Stimulated activated naive CD8-positive, alpha-beta T cell treated with anti-CD3 and anti-CD28 coated beads, Interleukin-15, Interleukin-2, amounts not matched to agents 100 U/mL and 50 U/mL, for 24 hours (primary cell): ENCODE measurements at regions not wholly inside any gene's neighbourhood (a gene's known extent, or its start where the extent isn't known, plus 50 kb on each side); places are given as distances from the start of the nearest gene placed in this dataset.

Source experiments
- ATAC-seq: fragments of 150-1000 bp; cut with Tn5 transposase; one replicate; pipeline ENCODE4 v1.10.0; 2021
- DNase-seq: peaks from one replicate; pipeline ENCODE4 v3.0.0; 2021

DNA sequence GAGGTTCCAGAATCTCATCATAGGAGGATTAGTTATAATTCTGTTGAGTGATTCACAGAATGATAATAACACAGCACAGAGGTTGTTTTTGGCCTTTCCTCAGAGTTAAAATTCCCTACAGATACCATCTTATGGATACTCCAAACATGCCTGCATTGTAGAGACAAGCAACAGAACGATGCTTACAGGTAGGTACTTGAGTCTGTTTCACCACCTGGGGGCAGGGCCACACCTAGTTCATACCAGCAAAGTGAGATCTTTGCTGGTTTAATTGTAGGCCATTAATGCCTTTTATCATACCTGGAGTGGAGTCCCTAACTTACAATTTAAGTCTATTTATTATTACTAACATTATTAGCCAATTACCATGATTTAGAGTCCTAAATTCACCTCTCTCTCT lies 416.5 kb upstream of the TLE4 start:
- peak; percentile 4 for DNase-seq

DNA sequence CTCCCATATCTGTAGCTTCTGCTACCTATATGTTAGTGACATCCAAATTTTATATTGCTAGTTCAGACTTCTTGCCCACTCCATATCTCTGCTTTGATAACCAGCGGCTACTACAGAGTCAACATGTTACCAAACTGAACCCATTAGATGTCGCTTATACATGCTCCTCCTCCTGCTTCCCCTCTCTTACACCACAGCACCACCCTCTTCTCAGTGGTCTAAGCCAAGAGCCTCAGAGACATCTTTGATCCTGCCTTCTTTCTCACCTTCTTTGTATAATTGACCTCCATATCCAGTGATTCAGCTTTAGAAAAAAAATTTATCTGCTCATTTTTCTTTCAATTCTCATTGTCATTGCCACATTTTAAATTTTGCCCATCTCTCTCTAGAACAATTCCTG lies 408.2 kb upstream of the TLE4 start:
- no peak for ATAC-seq
- DNase-seq, result no peak

More for the DNA sequence above, 416.5 kb upstream of the TLE4 start:
- ATAC-seq, result no peak

DNA sequence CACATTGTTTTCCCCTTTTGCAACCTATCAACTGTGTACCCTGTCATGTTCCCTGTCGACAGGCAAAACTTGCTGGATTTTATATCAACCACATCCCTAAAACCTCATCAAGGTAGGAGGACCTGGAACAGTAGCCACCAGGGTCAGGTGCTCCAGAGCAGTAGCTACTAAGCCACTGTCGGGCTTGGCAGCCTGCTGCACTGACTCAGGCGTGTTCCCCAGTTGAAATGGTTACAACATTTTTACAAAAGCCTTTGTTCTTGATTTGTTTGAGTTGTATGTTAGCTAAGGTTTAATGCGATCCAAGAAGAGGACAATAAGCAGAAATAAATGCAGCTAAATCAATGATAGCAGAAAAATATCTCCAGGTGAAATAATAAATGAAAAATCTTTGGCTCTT lies 407.4 kb upstream of the TLE4 start:
- DNase-seq (no peak), ATAC-seq (no peak)

DNA sequence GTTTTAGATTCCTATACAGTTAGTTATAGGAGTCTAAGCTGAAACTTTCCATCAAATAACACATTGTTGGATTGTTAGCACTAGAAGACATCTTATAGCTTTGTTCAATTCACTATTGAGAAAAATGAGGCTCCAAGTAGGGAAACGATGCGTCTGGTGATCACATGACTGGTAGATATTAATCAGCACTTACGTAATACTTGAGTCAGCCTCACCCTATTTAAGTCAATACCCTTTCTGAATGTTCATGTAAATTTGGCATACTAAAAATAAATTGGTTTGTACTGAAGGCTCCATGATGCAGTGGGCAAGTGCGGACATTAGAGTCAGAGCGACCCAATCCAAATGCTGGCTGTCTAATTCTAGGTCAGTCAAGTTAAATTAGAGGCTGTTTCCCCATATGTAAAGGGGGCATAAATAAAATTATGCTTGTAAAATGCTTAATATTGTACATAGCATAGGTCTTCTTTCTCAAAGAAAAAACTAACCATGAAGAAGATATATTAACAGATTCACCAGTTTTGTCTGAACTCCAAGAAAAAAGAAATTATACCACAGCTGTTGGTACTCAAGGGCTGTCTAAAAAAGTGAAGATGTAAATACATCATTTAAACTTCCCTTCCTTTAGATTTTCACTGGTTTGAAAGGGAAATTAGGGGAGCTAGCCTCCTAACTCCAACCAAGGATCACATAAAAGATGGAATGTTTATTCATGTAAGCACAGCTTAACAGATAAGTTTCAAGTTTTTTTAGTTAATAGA lies 406.6 kb upstream of the TLE4 start:
- ATAC-seq (no peak), DNase-seq (no peak)

DNA sequence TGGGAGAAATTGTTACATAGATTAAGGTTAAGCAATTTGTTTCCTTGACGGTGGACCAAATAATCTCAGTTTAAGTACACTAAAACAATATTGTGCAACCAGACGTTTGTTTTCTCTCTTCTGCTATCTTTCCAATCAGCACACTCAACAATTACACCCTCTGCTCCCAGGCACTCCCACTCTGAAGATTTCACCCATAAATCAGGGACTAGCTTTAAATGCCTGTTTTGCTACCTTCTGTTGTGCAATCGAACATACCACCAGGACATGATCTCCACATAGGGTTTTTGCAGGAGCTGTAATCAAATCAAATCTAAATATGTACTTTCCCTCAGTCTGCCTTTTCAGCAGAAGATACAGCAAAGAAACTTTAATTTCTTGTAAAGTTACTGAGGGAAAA lies 405.8 kb upstream of the TLE4 start:
- ATAC-seq (no peak), DNase-seq (no peak)

DNA sequence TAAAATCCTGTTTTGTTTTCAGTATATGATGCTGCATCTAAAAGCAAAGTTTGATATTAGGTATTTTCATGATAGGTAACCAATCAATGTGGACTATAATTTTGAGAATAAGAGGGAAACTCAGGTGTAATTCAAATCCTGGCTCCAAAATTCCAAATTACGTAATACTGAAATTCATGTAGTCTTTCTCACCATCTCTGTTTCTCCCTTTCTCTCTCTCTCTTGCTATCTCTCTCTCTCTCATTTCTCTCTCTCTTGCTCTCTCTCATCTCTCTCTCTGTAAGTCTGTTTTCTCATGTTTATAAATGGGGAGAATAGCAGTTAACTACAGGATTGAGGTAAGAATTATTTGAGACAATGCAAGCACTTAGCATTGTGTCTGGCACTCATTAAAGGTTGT lies 401.1 kb upstream of the TLE4 start:
- DNase-seq, result no peak
- ATAC-seq, result no peak

DNA sequence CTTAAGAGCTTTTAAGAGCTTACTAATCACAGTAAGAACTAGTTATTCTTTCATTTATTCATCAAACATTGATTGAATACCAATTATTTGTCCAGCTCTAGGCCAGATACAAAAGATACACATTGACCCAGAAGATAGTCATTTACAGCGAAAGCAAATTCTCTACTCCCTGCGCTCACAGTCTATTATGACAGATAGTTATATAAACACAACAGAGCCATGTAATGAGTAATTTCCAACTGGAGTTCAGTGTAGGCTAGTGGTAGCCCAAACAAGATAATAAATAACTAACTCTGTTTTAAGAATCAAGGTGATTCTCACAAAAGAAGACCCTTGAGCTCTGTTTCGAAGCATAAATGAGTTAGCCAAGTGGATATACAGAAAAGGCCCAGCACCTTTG lies 397.8 kb upstream of the TLE4 start:
- no peak for DNase-seq
- no peak for ATAC-seq

DNA sequence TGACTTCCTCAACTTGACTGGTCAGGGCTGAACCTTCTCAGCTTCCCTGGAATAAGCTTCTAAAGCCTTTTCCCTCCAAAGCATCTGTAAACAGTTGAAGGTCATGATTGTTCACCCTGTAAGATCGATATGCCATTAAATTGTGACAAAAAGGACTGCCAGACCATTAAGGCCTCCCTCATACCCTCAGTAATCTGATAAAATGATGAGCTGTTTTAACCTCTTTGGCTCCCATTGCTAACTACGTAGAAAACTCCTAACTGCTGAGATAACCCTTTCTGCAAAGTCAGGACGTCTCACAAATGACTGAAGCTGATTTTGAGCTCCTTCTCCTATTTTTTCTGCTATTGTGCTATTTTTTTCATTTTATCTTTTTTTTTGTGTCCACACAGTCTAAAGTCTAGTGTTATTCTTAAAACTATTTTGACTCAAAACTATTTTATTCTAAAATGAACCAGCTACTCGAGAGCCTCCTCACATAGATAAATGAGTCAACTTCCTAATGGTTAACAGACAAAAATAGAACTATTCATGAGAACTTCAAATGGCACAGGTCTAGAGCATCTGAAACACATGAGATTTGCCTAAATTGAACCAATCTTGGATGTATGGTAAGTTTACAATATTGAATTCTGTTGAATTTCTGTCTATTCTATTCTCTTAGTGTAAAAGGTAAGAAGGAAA lies 395.6 kb upstream of the TLE4 start:
- no peak for DNase-seq
- no peak for ATAC-seq

DNA sequence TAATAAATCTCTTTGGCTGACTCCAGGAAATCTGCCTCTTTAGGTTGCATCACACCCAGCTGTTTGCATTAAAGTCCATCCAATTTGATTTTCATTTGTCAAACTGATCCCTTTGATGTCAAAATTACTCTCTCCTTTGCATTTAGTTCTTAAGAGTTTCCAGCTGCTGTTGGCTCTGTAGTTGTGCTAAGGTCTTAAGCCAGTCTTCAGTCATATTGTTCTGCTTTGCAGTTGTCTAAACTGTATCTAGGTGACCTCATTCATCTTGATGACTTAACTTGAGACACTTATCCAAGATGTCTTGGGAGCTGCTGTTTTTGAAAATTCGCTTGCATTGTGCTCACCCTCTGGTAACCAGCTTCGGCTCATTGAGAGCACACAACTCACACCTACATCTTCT lies 386.9 kb upstream of the TLE4 start:
- ATAC-seq (no peak), DNase-seq (no peak)

DNA sequence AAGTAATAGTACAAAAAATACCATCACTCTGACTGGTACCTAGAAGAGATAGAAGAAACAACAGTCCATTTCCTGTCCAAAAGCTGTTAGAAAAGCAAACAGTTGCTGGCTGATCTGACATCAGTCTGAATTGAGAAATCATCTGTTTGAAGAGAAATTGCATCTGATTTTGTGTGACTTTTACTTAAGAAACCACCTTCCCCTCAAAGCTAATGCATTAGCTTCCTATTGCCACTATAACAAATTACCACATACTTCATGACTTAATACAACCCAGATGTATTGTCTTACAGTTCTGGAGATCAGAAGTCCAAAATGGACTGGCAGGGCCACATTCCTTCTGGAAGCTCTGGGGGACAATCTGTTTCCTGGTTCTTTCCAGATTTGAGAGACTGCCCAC lies 385.9 kb upstream of the TLE4 start:
- DNase-seq (no peak), ATAC-seq (no peak)

DNA sequence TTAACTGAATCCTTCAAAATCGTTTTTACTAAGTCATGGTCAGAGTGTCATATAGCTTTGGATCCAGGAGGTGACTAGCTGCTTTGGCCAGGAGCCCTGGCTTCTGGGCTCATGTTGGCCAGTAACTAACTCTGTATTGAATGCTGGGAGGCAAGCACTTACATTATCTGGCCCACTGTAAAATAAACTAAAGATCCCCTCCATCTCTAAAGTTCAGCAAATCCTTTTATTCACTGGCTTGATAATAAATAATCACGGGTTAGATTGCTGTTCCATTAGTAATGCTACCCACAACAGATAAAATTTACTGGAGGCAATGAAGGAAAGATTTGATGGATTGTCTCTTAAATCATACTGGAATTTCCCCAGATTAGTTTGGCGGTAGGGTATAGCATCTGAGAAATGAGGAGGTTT lies 382.2 kb upstream of the TLE4 start:
- no peak for ATAC-seq

DNA sequence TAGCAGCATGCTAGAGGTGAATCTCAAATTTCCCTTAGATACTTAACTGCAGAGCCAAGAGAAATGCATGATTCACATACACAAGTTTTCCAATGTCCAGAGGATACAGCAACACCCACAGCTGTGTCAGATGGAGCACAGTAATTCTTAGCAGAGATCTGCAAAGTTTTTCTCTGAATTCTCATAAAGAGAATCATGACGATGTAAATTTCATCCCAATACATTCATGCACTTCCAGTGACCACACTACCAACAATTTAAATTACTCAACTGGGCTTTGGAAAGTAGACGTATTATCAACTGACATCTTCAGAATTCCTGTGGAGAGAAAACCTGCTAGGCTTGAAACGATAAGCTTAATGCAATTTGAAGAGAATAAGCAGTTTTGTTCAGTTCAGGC lies 378.8 kb upstream of the TLE4 start:
- no peak for DNase-seq
- ATAC-seq, result no peak

More for the DNA sequence above, 382.2 kb upstream of the TLE4 start:
- no peak for DNase-seq

DNA sequence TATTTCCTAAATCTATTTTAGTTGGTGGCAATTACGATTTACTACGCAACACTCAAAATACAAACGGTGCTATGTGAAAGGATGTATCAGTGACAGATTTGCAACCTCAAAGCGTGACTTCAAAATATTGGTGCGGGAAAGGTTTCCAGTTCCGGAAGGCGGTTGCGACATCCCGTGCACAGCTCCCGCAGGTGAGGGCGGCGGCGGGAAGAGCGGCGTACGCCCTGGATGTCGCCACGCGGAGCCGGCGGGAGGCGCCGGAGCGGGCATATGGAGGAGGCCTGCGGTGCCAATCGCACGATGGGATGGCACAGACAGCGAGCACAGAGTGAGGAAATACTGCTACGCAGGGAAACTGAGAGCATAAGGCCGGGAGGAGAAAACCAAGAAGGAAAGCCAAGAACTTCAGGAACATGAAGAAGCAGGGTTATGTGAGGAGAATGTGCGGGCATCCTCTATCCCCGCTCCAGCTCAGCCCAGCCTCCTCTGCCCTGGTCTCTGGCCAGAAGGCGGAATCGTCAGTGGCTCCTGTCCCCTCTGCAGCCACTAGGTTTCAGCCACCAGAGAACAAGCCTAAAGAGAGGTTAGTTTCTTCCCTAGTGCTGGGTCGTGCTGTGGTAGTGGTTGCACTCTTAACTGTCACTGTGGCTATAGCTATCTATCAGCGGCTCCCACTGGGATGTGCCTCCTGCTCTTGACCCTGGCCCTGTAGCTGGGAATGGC lies 378.1 kb upstream of the TLE4 start:
- ATAC-seq (no peak), DNase-seq (no peak)

DNA sequence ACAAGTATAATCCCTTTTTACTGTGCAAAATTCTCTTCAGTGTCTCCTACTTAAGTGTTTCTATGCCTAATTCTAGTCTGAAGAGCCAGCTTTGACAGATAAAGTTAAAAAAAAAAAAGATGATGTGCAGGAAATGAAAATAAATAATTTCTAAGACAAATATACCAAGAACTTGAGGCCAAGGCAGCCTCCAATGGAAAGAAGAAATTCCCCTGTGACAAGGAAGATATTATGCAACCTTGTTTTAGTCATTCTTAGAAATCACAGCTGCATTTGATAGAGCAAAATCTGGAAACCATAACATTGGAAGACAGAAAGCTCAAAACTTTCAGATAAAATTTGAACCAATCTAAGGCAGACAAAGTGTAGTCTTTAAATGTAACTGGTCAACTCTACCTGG lies 375.9 kb upstream of the TLE4 start:
- DNase-seq, result no peak

DNA sequence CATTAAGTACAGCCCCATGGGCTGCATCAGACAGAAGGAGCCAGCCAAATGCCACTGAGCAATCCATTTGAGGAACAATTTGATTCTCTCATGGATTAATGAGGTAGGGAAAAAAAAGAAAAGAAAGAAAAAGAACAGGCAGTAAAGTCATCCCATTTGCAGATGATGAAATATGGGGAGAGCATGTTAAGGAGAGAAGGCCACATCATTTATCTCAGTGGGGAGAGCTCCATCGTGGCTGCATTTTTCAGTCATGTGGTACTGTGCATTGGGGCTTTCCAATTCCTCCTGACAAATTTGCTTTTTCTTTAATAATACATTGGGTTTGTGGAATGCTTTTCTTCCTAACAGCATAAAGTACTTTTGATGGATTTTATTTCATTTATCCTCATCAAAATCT lies 375.2 kb upstream of the TLE4 start:
- DNase-seq (no peak), ATAC-seq (no peak)

More for the DNA sequence above, 375.9 kb upstream of the TLE4 start:
- ATAC-seq, result no peak

DNA sequence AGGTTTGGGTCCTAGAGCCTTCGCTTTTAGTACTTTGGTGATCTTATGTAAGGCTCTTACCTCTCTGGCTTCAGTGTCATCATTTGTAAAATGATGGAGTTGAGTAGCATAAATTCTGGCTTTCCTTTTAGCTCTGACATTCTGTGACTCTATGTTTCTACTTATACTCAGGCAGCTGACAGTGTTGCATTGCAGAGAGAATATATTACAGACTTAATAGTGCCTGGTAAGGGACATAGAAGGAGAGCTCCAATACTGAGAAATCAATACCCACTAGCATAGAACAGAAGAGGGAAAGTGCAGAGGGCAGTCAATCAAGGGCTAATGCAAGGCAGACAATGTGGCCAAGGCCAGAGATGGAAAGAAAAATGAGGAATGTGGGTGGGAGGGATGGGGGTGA lies 371.4 kb upstream of the TLE4 start:
- DNase-seq (no peak), ATAC-seq (no peak)

DNA sequence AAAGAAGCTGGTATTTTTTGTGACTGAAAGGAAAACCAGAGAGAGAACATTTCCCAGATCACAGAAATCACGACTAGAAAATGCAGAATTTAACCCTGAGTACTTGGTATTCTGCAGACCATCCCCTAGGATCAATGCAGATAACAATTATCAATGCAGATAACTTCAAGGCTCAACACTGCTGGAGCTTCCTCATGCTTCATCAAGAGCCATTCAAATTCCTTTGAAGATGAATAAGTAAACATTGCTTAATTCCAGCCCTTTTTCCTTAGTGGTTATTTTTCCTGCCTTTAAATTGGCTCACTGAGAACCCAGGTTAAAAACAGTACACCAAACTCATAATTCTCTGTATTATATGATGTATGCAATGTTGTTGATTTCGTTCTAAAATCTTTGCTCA lies 370.1 kb upstream of the TLE4 start:
- DNase-seq (no peak), ATAC-seq (no peak)

DNA sequence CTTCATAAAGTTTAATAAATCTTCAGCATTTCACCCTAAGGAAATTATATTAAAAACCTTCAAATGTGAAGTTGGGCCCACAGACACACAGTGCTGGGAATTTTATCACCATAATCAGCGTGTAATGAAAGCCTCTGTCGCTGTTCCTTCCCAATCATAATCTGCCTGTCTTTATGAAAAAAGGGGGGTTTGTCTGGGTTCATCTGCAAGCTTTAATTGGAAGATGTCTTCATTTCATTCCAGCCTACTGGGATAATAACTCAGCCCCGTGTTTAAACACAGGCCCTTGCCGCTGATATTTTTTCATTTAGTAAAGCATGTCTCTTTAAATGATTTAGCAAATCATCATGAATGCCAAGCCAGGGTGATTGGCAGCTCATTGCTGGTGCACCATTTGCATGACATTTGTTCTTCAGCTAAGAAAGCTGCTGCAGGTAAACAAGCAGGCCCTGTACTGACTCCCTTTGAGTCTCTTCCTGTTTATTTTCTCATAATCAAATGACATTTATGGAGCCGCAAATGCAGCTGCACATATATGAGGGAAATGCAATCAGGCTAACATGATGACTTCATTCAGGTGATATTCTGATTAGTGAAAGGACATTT lies 362.9 kb upstream of the TLE4 start:
- DNase-seq, result no peak
- no peak for ATAC-seq

DNA sequence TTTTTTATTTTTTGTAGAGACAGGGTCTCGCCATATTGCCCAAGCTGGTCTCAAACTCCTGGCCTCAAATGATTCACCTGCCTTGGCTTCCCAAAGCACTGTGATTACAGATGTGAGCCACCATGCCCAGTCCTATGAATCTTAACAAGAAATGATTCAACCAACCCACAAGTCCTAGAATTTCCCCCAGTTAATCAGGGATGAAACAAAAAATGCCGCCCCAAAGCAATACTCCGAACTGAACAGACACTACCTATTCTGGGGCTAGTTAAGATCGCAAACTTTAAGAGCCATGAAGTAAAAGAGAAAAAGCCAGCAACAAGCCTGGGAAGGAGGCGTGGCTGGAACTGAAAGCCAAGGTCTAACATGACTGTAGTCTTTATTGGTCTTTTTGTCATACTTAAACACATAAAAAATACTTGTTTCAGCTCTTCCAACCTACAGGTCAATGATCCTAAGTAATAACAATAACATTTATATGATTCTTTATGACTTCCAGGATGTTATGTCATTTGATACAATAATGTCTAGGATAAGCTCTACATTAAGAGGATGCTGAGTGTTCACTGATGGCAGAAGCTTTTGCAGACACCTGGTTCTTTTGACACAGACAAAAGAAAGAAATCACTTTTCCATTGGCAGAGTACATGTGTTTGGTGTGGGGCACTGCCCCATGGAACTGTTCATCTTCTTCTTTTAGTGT lies 361.1 kb upstream of the TLE4 start:
- no peak for DNase-seq
- ATAC-seq, result no peak

DNA sequence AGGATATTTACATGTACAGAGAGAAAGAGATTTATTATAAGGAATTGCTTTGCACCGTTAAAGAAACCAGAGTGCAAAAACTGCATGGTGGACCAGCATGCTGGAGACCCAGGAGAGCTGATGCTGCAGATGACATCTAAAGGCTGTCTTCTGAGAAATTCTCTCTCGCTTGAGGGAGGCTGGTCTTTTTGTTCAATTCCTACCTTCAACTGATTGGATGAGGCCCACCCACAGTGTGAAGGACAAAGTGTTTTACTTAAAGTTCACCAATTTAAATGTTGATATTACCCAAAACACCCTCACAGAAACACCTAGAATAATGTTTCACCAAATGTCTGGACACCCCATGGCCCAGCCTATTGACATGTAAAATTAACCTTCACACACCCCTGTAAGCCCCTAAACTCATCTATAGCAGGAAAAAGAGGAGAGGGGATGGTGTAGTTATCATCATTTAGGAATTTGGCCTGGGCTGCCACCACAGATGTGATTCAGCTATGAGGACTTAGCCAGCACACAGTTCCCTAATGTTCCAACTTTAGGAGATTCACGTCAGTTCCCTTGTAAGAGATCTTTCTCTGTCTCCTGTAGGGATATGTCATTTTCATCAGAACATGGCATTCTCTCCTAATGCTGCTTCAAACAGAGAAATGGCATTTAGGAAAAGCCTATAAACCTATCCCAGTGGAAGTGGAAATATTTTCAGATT lies 358.2 kb upstream of the TLE4 start:
- ATAC-seq, result no peak
- DNase-seq, result no peak

DNA sequence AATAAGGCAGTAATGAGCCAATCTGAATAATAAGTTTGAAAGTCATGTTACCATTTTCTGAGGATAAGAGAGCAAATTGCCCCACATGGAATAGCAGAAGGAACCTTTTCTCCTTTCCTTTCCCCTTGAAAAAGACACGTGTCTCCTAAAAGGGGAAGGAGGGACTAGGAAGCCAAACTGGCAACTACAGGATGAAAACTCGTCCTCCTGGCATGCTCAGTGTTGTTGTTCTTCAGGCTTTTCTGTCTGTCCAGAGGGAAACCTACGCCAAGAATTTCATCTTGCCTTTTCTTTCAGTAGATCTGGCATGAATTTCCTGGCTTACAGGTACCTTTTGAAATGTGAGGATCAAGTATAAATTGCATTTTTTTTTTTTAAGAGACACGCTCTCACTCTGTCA lies 355.9 kb upstream of the TLE4 start:
- no peak for ATAC-seq
- DNase-seq, result no peak

DNA sequence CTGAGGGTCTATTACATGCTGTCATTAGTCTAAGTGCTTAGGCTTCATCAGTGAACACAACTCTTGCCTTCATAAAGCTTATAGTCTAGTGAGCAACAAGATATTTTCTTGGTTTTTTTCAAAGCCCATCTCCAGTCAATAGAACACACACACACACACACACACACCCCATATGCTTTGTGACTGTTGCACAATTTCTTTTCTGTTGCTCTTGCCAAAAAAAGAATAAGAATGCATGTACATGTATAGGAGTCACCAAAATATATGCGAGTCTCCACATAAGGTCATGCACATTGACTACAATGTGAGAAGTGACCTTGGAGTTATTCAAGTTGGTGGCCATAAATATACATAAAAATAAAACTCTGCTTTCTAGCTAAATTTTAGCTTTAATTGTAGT lies 351.5 kb upstream of the TLE4 start:
- DNase-seq, result no peak
- ATAC-seq, result no peak
